CD4-positive, alpha-beta T cell treated with Interleukin-17A for 4 hours (primary cell): ENCODE measurements at regions not wholly inside any gene's neighbourhood (a gene's known extent, or its start where the extent isn't known, plus 50 kb on each side); places are given as distances from the start of the nearest gene placed in this dataset.

Experiments
- DNase-seq: peaks from one replicate; pipeline ENCODE4 v3.0.0-alpha.2; 2020; ENCODE audit warnings: mixed read lengths

- no peak for DNase-seq
Observed at GRCh38 chr2:12971581-12972365, 255.0 kb downstream of the TRIB2 start.

GRCh38 chr2:12978066-12978835 is 261.5 kb downstream of the TRIB2 start:
- DNase-seq = no peak

- DNase-seq = no peak
Observed at GRCh38 chr2:12979066-12979465, 262.3 kb downstream of the TRIB2 start.

GRCh38 chr2:12980817-12981216 is 264.1 kb downstream of the TRIB2 start:
- DNase-seq = no peak

GRCh38 chr2:12982149-12982584 is 265.4 kb downstream of the TRIB2 start:
- DNase-seq = no peak

- DNase-seq = no peak
Observed at GRCh38 chr2:12987246-12987645, 270.5 kb downstream of the TRIB2 start.

- no peak for DNase-seq
Observed at GRCh38 chr2:12988279-12988678, 271.5 kb downstream of the TRIB2 start.

GRCh38 chr2:12990523-12990922 is 273.8 kb downstream of the TRIB2 start:
- no peak for DNase-seq

- DNase-seq = no peak
Observed at GRCh38 chr2:12998685-12999084, 281.9 kb downstream of the TRIB2 start.

GRCh38 chr2:13000664-13001363 is 284.1 kb downstream of the TRIB2 start:
- DNase-seq = no peak

- no peak for DNase-seq
Observed at GRCh38 chr2:13001408-13001807, 284.7 kb downstream of the TRIB2 start.

- no peak for DNase-seq
Observed at GRCh38 chr2:13002536-13003331, 286.0 kb downstream of the TRIB2 start.

GRCh38 chr2:13003500-13003899 is 286.8 kb downstream of the TRIB2 start:
- DNase-seq = no peak

- DNase-seq = no peak
Observed at GRCh38 chr2:13005048-13005447, 288.3 kb downstream of the TRIB2 start.

GRCh38 chr2:13005761-13006335 is 289.1 kb downstream of the TRIB2 start:
- no peak for DNase-seq

- DNase-seq = no peak
Observed at GRCh38 chr2:13006426-13006825, 289.7 kb downstream of the TRIB2 start.

GRCh38 chr2:13006829-13007717 is 290.3 kb downstream of the TRIB2 start:
- DNase-seq = peak; percentile 74

- DNase-seq = no peak
Observed at GRCh38 chr2:13009027-13009642, 292.4 kb downstream of the TRIB2 start.

GRCh38 chr2:13010283-13010682 is 293.5 kb downstream of the TRIB2 start:
- no peak for DNase-seq

GRCh38 chr2:13014783-13015182 is 298.0 kb downstream of the TRIB2 start:
- no peak for DNase-seq
